Renal cortical epithelial cell (primary cell): ENCODE measurements at regions not wholly inside any gene's neighbourhood (a gene's known extent, or its start where the extent isn't known, plus 50 kb on each side); places are given as distances from the start of the nearest gene placed in this dataset.

ENCODE experiments used
- DNase-seq: peaks from one replicate; pipeline ENCODE4 v3.0.0-alpha.2; 2011; ENCODE audit warnings: low read depth

DNA sequence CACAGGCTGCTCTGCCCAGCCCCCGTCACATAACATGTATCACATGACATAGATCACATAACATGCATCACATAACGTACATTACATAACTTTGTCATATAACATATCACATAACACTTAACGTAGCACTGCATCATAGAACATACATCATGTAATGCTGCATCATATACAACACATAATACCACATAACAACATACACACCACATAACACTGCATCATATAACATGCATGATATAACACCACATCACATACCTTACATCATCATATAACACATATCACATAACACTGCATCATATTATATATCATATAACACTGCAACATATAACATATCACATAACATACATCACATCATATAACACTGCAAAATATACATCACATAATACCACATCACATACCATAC is 83.8 kb downstream of the AXIN2 start:
- DNase-seq: no peak

- no peak for DNase-seq
Measured at GRCh38 chr17:65474660-65475059, 86.8 kb downstream of the AXIN2 start.

GRCh38 chr17:65473985-65474384 is 87.5 kb downstream of the AXIN2 start:
- DNase-seq: no peak

GRCh38 chr17:65473363-65473762 is 88.1 kb downstream of the AXIN2 start:
- DNase-seq: no peak

DNA sequence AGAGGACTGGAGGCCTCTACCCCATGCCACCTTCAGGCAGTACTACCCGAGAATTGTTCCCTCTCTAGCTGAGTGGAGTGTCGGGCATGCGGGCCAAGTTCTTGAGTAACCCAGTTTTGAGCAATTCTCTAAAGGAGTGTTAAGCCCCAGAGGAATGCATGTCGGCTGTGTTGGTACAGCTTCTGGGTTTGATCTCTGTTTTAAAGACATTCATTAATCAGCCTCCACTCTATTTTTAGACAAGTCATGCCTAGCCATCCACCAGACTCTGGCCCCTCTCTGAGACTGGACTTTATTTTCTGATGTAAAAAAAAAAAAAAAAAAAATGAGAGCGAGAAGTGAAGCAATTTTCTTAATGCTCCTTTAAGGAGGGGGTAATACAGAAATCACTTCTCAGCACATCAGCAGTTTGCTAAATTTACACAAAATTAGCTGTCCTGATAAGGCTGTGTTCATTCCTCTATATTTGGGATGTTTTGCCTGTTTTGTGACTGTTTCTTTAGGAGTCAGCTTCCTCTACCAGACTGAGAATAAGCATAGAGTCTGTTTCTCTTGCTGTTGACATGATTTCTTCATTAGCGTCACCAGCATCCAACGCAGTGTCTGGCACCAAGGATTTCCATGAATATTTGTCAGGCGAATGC is 88.7 kb downstream of the AXIN2 start:
- peak; percentile 61 for DNase-seq

DNA sequence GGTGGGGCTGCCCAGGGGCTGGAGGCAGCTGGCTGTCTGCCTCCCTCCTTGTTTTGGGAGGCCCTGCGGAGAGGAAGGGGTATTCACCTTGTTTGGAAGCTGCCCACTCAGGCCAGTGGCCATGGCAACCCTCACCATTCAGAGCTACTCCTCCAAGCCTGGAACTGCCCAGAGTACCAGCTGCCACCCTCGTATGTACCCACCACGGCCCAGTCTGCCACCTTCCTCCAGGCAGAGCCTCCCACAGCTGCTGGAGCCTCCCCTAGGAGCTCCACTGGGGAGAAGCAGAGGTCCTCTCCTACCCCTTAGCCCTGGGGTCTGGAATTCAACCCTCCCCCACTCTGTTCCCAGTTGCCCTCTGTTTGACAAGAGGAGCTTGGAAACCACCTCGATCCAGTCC is 90.7 kb downstream of the AXIN2 start:
- no peak for DNase-seq

GRCh38 chr17:65468321-65468720 is 93.1 kb downstream of the AXIN2 start:
- DNase-seq: no peak

DNA sequence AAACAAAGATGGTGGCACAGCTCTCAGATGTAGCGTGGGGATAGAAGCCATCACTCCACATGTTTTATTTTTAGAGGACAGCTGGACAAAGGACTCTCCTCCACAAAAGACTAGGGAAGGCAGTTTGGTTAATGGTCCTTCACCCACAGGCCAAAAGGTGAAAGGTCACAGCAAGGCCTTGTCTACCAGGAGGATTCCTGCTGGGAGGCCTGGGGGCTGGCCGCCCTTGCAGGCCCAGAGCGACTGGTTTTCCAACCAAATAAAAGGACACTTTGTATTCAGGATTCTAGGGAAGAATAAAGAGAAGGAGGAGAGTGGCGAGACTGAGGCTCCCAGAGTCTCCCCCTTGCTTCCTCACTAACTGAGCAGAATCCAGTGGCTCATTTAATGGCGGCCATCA is 94.3 kb downstream of the AXIN2 start:
- DNase-seq: no peak

- no peak for DNase-seq
Measured at GRCh38 chr17:65466547-65466946, 94.9 kb downstream of the AXIN2 start.

DNA sequence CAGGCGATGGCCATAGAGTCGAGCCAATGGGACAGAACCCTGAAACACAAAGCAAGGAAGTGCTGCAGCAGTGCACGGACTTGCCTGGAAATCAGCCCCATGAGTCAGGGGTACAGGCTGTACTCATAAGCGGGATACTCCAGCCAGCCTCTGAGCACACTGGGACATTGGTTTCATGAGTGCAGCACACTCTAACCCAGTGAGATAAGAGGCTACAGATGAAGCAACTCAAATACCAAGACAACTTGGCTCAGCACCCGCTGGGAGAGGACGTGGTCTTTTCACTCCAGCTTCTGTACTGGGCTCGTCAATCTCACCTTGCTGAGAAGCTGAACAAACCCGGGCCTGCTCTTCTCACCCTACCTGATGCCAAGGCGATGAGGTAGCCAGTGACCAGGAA is 98.2 kb downstream of the AXIN2 start:
- no peak for DNase-seq

GRCh38 chr17:65459677-65460347 is 101.6 kb downstream of the AXIN2 start:
- no peak for DNase-seq

- DNase-seq: no peak
Measured at GRCh38 chr17:65457635-65458257, 103.7 kb downstream of the AXIN2 start.

GRCh38 chr17:65457183-65457582 is 104.3 kb downstream of the AXIN2 start:
- no peak for DNase-seq

DNA sequence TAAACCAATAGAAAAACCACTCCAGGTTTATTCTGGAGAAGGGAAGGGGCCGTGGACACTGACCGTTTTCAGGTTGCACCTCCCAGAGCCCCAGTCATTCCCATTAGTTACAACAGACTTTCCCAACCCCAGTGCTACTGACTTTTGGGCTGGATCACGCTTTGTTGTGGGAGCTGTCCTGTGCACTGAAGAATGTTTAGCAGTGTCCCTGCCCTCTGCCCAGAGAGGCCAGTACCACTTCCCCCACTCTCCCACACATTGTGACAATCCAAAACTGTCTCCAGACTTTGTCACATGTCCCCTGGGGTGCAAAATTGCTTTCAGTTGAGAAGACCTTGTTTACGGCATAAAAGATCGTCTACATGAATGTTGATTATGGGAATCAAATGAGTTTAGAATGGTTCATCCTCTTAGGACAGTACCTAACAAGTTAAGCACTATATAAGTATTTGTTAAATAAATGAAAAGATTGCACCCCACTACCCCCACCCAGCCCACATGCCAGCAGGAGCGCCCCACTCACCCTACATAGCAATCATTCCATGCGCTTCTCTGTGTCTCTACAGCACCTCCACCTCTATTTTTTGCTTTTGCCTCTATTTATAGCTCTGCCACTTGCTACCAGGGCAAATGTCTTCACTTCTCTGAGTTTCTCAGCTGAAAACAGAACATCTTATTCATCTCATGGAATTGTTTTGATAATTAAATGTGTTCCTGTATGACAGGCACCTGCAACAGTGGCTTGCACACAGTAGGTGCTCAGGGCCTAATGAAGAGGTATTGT is 104.9 kb downstream of the AXIN2 start:
- DNase-seq: no peak

- peak; percentile 15 for DNase-seq
Measured at GRCh38 chr17:65455972-65456343, 105.5 kb downstream of the AXIN2 start.

GRCh38 chr17:65455154-65455971 is 106.1 kb downstream of the AXIN2 start:
- DNase-seq: no peak

- DNase-seq: no peak
Measured at GRCh38 chr17:65453204-65453931, 108.1 kb downstream of the AXIN2 start.

- DNase-seq: no peak
Measured at GRCh38 chr17:65449495-65449894, 112.0 kb downstream of the AXIN2 start.

- no peak for DNase-seq
Measured at GRCh38 chr17:65447823-65448222, 113.6 kb downstream of the AXIN2 start.

DNA sequence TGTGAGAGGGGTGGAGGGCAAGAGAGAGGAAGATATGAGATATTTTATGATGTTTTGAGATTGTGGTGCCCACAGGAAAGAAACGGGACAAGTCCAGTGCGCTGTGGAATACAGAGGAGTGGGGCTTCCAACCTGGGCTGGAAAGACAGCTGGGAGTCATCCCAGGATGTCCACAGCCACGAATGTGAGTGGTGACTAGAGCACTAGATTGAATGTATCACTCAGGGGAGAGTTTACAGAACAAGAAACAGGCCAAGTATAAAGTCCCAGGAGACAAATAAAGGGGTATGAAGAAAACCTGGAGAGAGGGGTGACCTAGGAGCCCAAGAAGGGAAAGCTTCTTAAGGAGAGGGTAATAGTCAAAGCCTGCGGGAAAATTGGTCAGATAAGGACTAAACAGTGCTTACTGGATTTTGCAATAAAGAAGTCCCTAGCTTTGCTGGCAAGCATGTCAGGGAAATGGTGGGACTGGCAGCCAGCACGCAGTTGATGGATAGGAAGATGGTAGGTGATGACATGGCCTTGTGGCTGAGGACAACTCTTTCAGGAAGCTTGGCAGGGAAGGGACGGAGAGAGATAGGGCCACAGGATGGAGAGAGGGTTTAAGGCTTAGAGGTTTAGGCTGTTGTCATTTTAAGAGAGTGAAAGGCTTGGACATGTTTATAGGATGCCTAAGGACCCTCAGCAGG is 114.5 kb downstream of the AXIN2 start:
- DNase-seq: no peak
